MM.1S (cell line): ENCODE measurements at regions not wholly inside any gene's neighbourhood (a gene's known extent, or its start where the extent isn't known, plus 50 kb on each side); places are given as distances from the start of the nearest gene placed in this dataset.

ENCODE experiments used
- EZH2phosphoT487 ChIP-seq: fragments of 300-600 bp; sonication (generic); IDR thresholded peaks from 2 replicates; pipeline ENCODE4 v1.6.1; 2018; ENCODE audit warnings: antibody characterized with exemption, low read length
- TF ChIP-seq, protein P1 (sequence below): fragments of 300-600 bp; sonication (generic); IDR thresholded peaks from 2 replicates; pipeline ENCODE4 v1.5.1; 2016; ENCODE audit warnings: antibody characterized with exemption, low read length, mixed read lengths

DNA sequence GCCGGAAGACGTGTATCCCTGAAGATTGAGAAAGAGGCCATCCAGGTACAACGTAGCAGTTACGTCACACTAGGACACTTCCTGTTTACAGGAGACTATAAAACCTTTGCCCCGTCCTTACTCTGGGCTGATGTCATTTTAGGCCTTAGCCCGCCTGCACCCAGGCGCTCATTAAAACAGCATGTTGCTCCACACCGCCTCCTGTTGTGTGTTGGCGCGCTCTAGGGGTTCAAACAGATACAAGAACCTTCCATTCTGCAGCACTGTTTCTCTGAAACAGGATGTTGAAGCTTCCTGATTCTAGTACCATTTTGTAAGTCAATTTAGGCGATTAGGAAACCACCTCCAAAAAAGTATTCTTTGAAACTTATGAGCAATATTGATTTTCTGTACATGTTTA is 722.1 kb downstream of the PCDH7 start:
- TF ChIP-seq, protein P1, sequence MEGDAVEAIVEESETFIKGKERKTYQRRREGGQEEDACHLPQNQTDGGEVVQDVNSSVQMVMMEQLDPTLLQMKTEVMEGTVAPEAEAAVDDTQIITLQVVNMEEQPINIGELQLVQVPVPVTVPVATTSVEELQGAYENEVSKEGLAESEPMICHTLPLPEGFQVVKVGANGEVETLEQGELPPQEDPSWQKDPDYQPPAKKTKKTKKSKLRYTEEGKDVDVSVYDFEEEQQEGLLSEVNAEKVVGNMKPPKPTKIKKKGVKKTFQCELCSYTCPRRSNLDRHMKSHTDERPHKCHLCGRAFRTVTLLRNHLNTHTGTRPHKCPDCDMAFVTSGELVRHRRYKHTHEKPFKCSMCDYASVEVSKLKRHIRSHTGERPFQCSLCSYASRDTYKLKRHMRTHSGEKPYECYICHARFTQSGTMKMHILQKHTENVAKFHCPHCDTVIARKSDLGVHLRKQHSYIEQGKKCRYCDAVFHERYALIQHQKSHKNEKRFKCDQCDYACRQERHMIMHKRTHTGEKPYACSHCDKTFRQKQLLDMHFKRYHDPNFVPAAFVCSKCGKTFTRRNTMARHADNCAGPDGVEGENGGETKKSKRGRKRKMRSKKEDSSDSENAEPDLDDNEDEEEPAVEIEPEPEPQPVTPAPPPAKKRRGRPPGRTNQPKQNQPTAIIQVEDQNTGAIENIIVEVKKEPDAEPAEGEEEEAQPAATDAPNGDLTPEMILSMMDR = no peak
- TF ChIP-seq EZH2phosphoT487 = no peak
